ENCODE measurements at regions not wholly inside any gene's neighbourhood (a gene's known extent, or its start where the extent isn't known, plus 50 kb on each side); places are given as distances from the start of the nearest gene placed in this dataset.

GRCh38 chr18:57089702-57090101, 57.2 kb upstream of the BOD1L2 start:
- Histone ChIP-seq H3K9ac (ENCODE audit: low read depth in 1 of 2, low read length in 2 of 2) (no peak overlapping the region), H3K27me3 (ENCODE audit: control insufficient read depth in 4 of 4, insufficient read depth in 4 of 4, low read length in 3 of 4) (no peaks in the 10 kb centered on the region), H3K27ac (ENCODE audit: low read depth in 1 of 2, low read length in 2 of 2) (no peak overlapping the region), H3K4me1 (ENCODE audit: control insufficient read depth in 4 of 4, insufficient read depth in 4 of 4, low read length in 3 of 4) (no peaks in the 10 kb centered on the region), H3K4me3 (ENCODE audit: low read depth in 1 of 3, low read length in 3 of 3) (no peak overlapping the region), H3K9me3 (ENCODE audit: control insufficient read depth in 4 of 4, low read length in 3 of 4) (no peaks in the 10 kb centered on the region), H3K36me3 (ENCODE audit: control insufficient read depth in 4 of 4, insufficient read depth in 3 of 4, low read depth in 1 of 4, low read length in 3 of 4) (no peaks in the 10 kb centered on the region)
- DNase-seq (ENCODE audit: low spot score), result no peak
- 70% methylated on average over 6 of the region's 6 CpGs for WGBS
- TF ChIP-seq RXRA (IDR thresholded peaks at IDR 0.05), result no peak
- TF ChIP-seq YY1 (IDR thresholded peaks at IDR 0.05), result no peak
- no peak for TF ChIP-seq ZBTB33 (IDR thresholded peaks at IDR 0.05)
- no peak for TF ChIP-seq RAD21 (IDR thresholded peaks at IDR 0.05)
- no peak for TF ChIP-seq HNF4A (conservative IDR thresholded peaks at IDR 0.05)
- no peak for TF ChIP-seq JUND (IDR thresholded peaks at IDR 0.05)
- no peak for TF ChIP-seq SP1 (IDR thresholded peaks at IDR 0.05)
- TF ChIP-seq ATF3 (IDR thresholded peaks at IDR 0.05), result no peak
- TF ChIP-seq FOXA2 (IDR thresholded peaks at IDR 0.05), result no peak

GRCh38 chr18:57091231-57091630, 55.7 kb upstream of the BOD1L2 start:
- no peaks in the 10 kb centered on the region for H3K27me3 ChIP-seq (ENCODE audit: control insufficient read depth in 4 of 4, insufficient read depth in 4 of 4, low read length in 3 of 4)
- TF ChIP-seq TAF1 (conservative IDR thresholded peaks at IDR 0.05) (no peak), ATF3 (IDR thresholded peaks at IDR 0.05) (no peak), ZBTB33 (IDR thresholded peaks at IDR 0.05) (no peak), RAD21 (IDR thresholded peaks at IDR 0.05) (no peak), REST (IDR thresholded peaks at IDR 0.05) (no peak), SP1 (IDR thresholded peaks at IDR 0.05) (no peak), NR2F2 (IDR thresholded peaks at IDR 0.05) (no peak), FOXA2 (IDR thresholded peaks at IDR 0.05) (no peak), HNF4G (IDR thresholded peaks at IDR 0.05) (no peak), CTCF (IDR thresholded peaks at IDR 0.05; ENCODE audit: low read depth, low read length, missing input control) (no peak)
- no peak for DNase-seq (ENCODE audit: low spot score)
- no peaks in the 10 kb centered on the region for H3K9me3 ChIP-seq (ENCODE audit: control insufficient read depth in 4 of 4, low read length in 3 of 4)
- no peak overlapping the region for H3K27ac ChIP-seq (ENCODE audit: low read depth in 1 of 2, low read length in 2 of 2)
- H3K9ac ChIP-seq (ENCODE audit: low read depth in 1 of 2, low read length in 2 of 2), result no peak overlapping the region
- no peaks in the 10 kb centered on the region for H3K36me3 ChIP-seq (ENCODE audit: control insufficient read depth in 4 of 4, insufficient read depth in 3 of 4, low read depth in 1 of 4, low read length in 3 of 4)
- H3K4me1 ChIP-seq (ENCODE audit: control insufficient read depth in 4 of 4, insufficient read depth in 4 of 4, low read length in 3 of 4), result no peaks in the 10 kb centered on the region
- no peak overlapping the region for H3K4me3 ChIP-seq (ENCODE audit: low read depth in 1 of 3, low read length in 3 of 3)
